Osteoblast (primary cell): ENCODE measurements at regions not wholly inside any gene's neighbourhood (a gene's known extent, or its start where the extent isn't known, plus 50 kb on each side); places are given as distances from the start of the nearest gene placed in this dataset.

Experiments
- DNase-seq: peaks from one replicate; pipeline ENCODE4 v3.0.0; 2011; ENCODE audit warnings: low spot score, mixed read lengths; ENCODE audit not compliant: insufficient read length; ENCODE audit errors: missing footprints
- H2AFZ ChIP-seq: 2 replicates; pipeline ENCODE4 v1.6.0; 2011; ENCODE audit warnings: mild to moderate bottlenecking, low read length
- H3K27ac ChIP-seq: 2 replicates; pipeline ENCODE4 v1.5.1; 2011; ENCODE audit warnings: mild to moderate bottlenecking, low read depth, low read length, moderate library complexity
- H3K27me3 ChIP-seq: 2 replicates; pipeline ENCODE4 v1.6.0; 2012; ENCODE audit warnings: mild to moderate bottlenecking, control low read depth, inconsistent platforms, low read length, moderate library complexity; ENCODE audit not compliant: insufficient read depth
- H3K36me3 ChIP-seq: 2 replicates; pipeline ENCODE4 v1.5.1; 2011; ENCODE audit warnings: mild to moderate bottlenecking, low read length, control low read depth, moderate library complexity; ENCODE audit not compliant: insufficient read depth
- H3K4me1 ChIP-seq: 2 replicates; pipeline ENCODE4 v1.5.1; 2011; ENCODE audit warnings: mild to moderate bottlenecking, low read length, control low read depth, moderate library complexity; ENCODE audit not compliant: insufficient read depth
- H3K4me2 ChIP-seq: 2 replicates; pipeline ENCODE4 v1.6.0; 2011; ENCODE audit warnings: mild to moderate bottlenecking, low read length; ENCODE audit not compliant: insufficient read depth
- H3K4me3 ChIP-seq: fragments of 200-600 bp; sonication (generic); 3 replicates; pipeline ENCODE4 v1.5.1; 2012; ENCODE audit warnings: mild to moderate bottlenecking, low read length, inconsistent platforms; ENCODE audit not compliant: insufficient read depth
- H3K79me2 ChIP-seq: 2 replicates; pipeline ENCODE4 v1.6.0; 2012; ENCODE audit warnings: mild to moderate bottlenecking, low read length, control low read depth, inconsistent platforms; ENCODE audit not compliant: insufficient read depth
- H3K9me3 ChIP-seq: 2 replicates; pipeline ENCODE4 v1.5.1; 2011; ENCODE audit warnings: low read depth, low read length, control low read depth
- H4K20me1 ChIP-seq: 2 replicates; pipeline ENCODE4 v1.6.0; 2012; ENCODE audit warnings: mild to moderate bottlenecking, low read length, control low read depth; ENCODE audit not compliant: insufficient read depth
- TF ChIP-seq, protein P1 (sequence below): IDR thresholded peaks from 2 replicates; pipeline ENCODE4 v1.5.1; 2011; ENCODE audit warnings: mild to moderate bottlenecking, low read depth, low read length, moderate library complexity; ENCODE audit errors: extremely low read depth

GRCh38 chr2:16109821-16110310 is 169.5 kb downstream of the MYCN start:
- Histone ChIP-seq H3K79me2 (no peaks in the 10 kb centered on the region), H3K27me3 (no peaks in the 10 kb centered on the region), H3K4me2 (no peak overlapping the region), H2AFZ (no peak overlapping the region), H3K9me3 (no peaks in the 10 kb centered on the region), H3K4me3 (no peak overlapping the region), H3K27ac (no peak overlapping the region), H3K36me3 (no peaks in the 10 kb centered on the region), H3K4me1 (no peaks in the 10 kb centered on the region), H4K20me1 (no peaks in the 10 kb centered on the region)
- no peak for DNase-seq
- TF ChIP-seq, protein P1, sequence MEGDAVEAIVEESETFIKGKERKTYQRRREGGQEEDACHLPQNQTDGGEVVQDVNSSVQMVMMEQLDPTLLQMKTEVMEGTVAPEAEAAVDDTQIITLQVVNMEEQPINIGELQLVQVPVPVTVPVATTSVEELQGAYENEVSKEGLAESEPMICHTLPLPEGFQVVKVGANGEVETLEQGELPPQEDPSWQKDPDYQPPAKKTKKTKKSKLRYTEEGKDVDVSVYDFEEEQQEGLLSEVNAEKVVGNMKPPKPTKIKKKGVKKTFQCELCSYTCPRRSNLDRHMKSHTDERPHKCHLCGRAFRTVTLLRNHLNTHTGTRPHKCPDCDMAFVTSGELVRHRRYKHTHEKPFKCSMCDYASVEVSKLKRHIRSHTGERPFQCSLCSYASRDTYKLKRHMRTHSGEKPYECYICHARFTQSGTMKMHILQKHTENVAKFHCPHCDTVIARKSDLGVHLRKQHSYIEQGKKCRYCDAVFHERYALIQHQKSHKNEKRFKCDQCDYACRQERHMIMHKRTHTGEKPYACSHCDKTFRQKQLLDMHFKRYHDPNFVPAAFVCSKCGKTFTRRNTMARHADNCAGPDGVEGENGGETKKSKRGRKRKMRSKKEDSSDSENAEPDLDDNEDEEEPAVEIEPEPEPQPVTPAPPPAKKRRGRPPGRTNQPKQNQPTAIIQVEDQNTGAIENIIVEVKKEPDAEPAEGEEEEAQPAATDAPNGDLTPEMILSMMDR: no peak

- H3K4me3 ChIP-seq: no peak overlapping the region
- no peaks in the 10 kb centered on the region for H4K20me1 ChIP-seq
- no peak overlapping the region for H2AFZ ChIP-seq
- no peaks in the 10 kb centered on the region for H3K79me2 ChIP-seq
- H3K4me2 ChIP-seq: no peak overlapping the region
- H3K27me3 ChIP-seq: no peaks in the 10 kb centered on the region
- H3K27ac ChIP-seq: no peak overlapping the region
- H3K9me3 ChIP-seq: no peaks in the 10 kb centered on the region
- H3K36me3 ChIP-seq: no peaks in the 10 kb centered on the region
- no peaks in the 10 kb centered on the region for H3K4me1 ChIP-seq
- TF ChIP-seq, protein P1: no peak
- no peak for DNase-seq
These were observed 169.0 kb downstream of the MYCN start for GRCh38 chr2:16109368-16109820.

GRCh38 chr2:16107246-16107645 is 166.9 kb downstream of the MYCN start:
- DNase-seq: no peak
- H3K4me3 ChIP-seq: no peak overlapping the region
- H4K20me1 ChIP-seq: no peaks in the 10 kb centered on the region
- no peak overlapping the region for H2AFZ ChIP-seq
- no peak overlapping the region for H3K27ac ChIP-seq
- TF ChIP-seq, protein P1: no peak
- no peaks in the 10 kb centered on the region for H3K27me3 ChIP-seq
- no peaks in the 10 kb centered on the region for H3K36me3 ChIP-seq
- H3K79me2 ChIP-seq: no peaks in the 10 kb centered on the region
- no peak overlapping the region for H3K4me2 ChIP-seq
- no peaks in the 10 kb centered on the region for H3K9me3 ChIP-seq
- H3K4me1 ChIP-seq: no peaks in the 10 kb centered on the region

GRCh38 chr2:16106619-16107018 is 166.3 kb downstream of the MYCN start:
- Histone ChIP-seq H3K4me2 (no peak overlapping the region), H3K79me2 (no peaks in the 10 kb centered on the region), H3K9me3 (no peaks in the 10 kb centered on the region), H3K4me1 (no peaks in the 10 kb centered on the region), H2AFZ (no peak overlapping the region), H3K36me3 (no peaks in the 10 kb centered on the region), H3K27me3 (no peaks in the 10 kb centered on the region), H3K27ac (no peak overlapping the region), H3K4me3 (no peak overlapping the region), H4K20me1 (no peaks in the 10 kb centered on the region)
- no peak for DNase-seq
- TF ChIP-seq, protein P1: no peak
